Endometrium (tissue), 2 donors: ENCODE measurements at regions not wholly inside any gene's neighbourhood (a gene's known extent, or its start where the extent isn't known, plus 50 kb on each side); places are given as distances from the start of the nearest gene placed in this dataset.

Source experiments
- FAIRE-seq: peaks from 2 replicates; lab custom pipeline; 2012; peaks lifted over from hg19 to GRCh38; lab: Jason Lieb, UNC
- donor health status: control.
- donor health status: control.

GRCh38 chr18:14905350-14905749, 157.4 kb downstream of the ANKRD30B start:
- FAIRE-seq, result no peak

GRCh38 chr18:14905979-14906378, 158.0 kb downstream of the ANKRD30B start:
- FAIRE-seq, result no peak

GRCh38 chr18:14907420-14907819, 159.4 kb downstream of the ANKRD30B start:
- no peak for FAIRE-seq

GRCh38 chr18:14908541-14908940, 160.6 kb downstream of the ANKRD30B start:
- FAIRE-seq, result no peak

- no peak for FAIRE-seq
These were observed 165.0 kb downstream of the ANKRD30B start for GRCh38 chr18:14912967-14913366.

GRCh38 chr18:14914121-14914520, 166.1 kb downstream of the ANKRD30B start:
- no peak for FAIRE-seq

- FAIRE-seq, result no peak
These were observed 166.8 kb downstream of the ANKRD30B start for GRCh38 chr18:14914771-14915170.

GRCh38 chr18:14916181-14916580, 168.2 kb downstream of the ANKRD30B start:
- no peak for FAIRE-seq

- FAIRE-seq, result no peak
These were observed 168.9 kb downstream of the ANKRD30B start for GRCh38 chr18:14916851-14917250.

- FAIRE-seq, result no peak
These were observed 169.3 kb downstream of the ANKRD30B start for GRCh38 chr18:14917311-14917710.

GRCh38 chr18:14919666-14920065, 171.7 kb downstream of the ANKRD30B start:
- no peak for FAIRE-seq

GRCh38 chr18:14921031-14921430, 173.1 kb downstream of the ANKRD30B start:
- FAIRE-seq, result no peak

- no peak for FAIRE-seq
These were observed 173.6 kb downstream of the ANKRD30B start for GRCh38 chr18:14921547-14921946.

- FAIRE-seq, result no peak
These were observed 174.1 kb downstream of the ANKRD30B start for GRCh38 chr18:14922031-14922430.

GRCh38 chr18:14922965-14923565, 175.1 kb downstream of the ANKRD30B start:
- FAIRE-seq, result no peak

- FAIRE-seq, result no peak
These were observed 176.3 kb downstream of the ANKRD30B start for GRCh38 chr18:14924226-14924625.

- no peak for FAIRE-seq
These were observed 177.3 kb downstream of the ANKRD30B start for GRCh38 chr18:14925281-14925709.

GRCh38 chr18:14927701-14928100, 179.7 kb downstream of the ANKRD30B start:
- FAIRE-seq, result no peak

- FAIRE-seq, result no peak
These were observed 180.4 kb downstream of the ANKRD30B start for GRCh38 chr18:14928396-14928795.

- no peak for FAIRE-seq
These were observed 182.1 kb downstream of the ANKRD30B start for GRCh38 chr18:14930076-14930475.

GRCh38 chr18:14930576-14930975, 182.6 kb downstream of the ANKRD30B start:
- no peak for FAIRE-seq

- FAIRE-seq, result no peak
These were observed 185.3 kb downstream of the ANKRD30B start for GRCh38 chr18:14933049-14933851.

GRCh38 chr18:14933964-14934363, 186.0 kb downstream of the ANKRD30B start:
- FAIRE-seq, result no peak

- no peak for FAIRE-seq
These were observed 187.2 kb downstream of the ANKRD30B start for GRCh38 chr18:14935210-14935609.
